Trophoblast cell (in vitro differentiated cells and primary cell): ENCODE measurements at regions not wholly inside any gene's neighbourhood (a gene's known extent, or its start where the extent isn't known, plus 50 kb on each side); places are given as distances from the start of the nearest gene placed in this dataset.

Experiments used
- DNase-seq, 2 donors: peaks; one replicate each; pipeline ENCODE4 v3.0.0-alpha.2; 2016
- H2AFZ ChIP-seq: 2 replicates; pipeline ENCODE4 v1.6.1; 2013; ENCODE audit warnings: low read length, moderate library complexity, mild to moderate bottlenecking; ENCODE audit not compliant: insufficient read depth, poor library complexity
- H2AK5ac ChIP-seq: 2 replicates; pipeline ENCODE4 v1.6.1; 2013; ENCODE audit warnings: mild to moderate bottlenecking, low read length
- H2BK120ac ChIP-seq: 2 replicates; pipeline ENCODE4 v1.6.1; 2013; ENCODE audit warnings: low read length, mild to moderate bottlenecking, moderate library complexity; ENCODE audit not compliant: insufficient read depth, poor library complexity
- H2BK12ac ChIP-seq: 2 replicates; pipeline ENCODE4 v1.6.1; 2013; ENCODE audit warnings: mild to moderate bottlenecking, low read length, moderate library complexity
- H2BK5ac ChIP-seq: 2 replicates; pipeline ENCODE4 v1.6.1; 2013; ENCODE audit warnings: low read length, low read depth, moderate library complexity, mild to moderate bottlenecking; ENCODE audit not compliant: poor library complexity
- H3K14ac ChIP-seq: 2 replicates; pipeline ENCODE4 v1.6.1; 2013; ENCODE audit warnings: mild to moderate bottlenecking, low read length
- H3K18ac ChIP-seq: 2 replicates; pipeline ENCODE4 v1.6.1; 2013; ENCODE audit warnings: mild to moderate bottlenecking, low read length
- H3K23ac ChIP-seq: 2 replicates; pipeline ENCODE4 v1.6.1; 2013; ENCODE audit warnings: low read length
- H3K27ac ChIP-seq: 2 replicates; pipeline ENCODE4 v1.5.1; 2013; ENCODE audit warnings: low read depth, mild to moderate bottlenecking, inconsistent platforms, low read length, moderate library complexity
- H3K27me3 ChIP-seq: 2 replicates; pipeline ENCODE4 v1.6.1; 2013; ENCODE audit warnings: inconsistent platforms, mild to moderate bottlenecking, low read length, moderate library complexity; ENCODE audit not compliant: insufficient read depth
- H3K36me3 ChIP-seq, 2 experiments: 1 replicate in 1 of 2; 2 replicates in 1 of 2; pipeline ENCODE4 v1.6.1; 2013; ENCODE audit warnings: low read length in 2 of 2, mild to moderate bottlenecking in 2 of 2, moderate library complexity in 1 of 2; ENCODE audit not compliant: insufficient read depth in 2 of 2, control insufficient read depth in 1 of 2
- H3K4ac ChIP-seq: 2 replicates; pipeline ENCODE4 v1.6.1; 2013; ENCODE audit warnings: low read depth, mild to moderate bottlenecking, low read length, moderate library complexity
- H3K4me1 ChIP-seq, 2 experiments: 1 replicate in 1 of 2; 2 replicates in 1 of 2; pipeline ENCODE4 v1.6.1; 2013; ENCODE audit warnings: low read length in 2 of 2, mild to moderate bottlenecking in 2 of 2, moderate library complexity in 1 of 2; ENCODE audit not compliant: insufficient read depth in 2 of 2, control insufficient read depth in 1 of 2
- H3K4me2 ChIP-seq: 2 replicates; pipeline ENCODE4 v1.6.1; 2013; ENCODE audit warnings: inconsistent platforms, mild to moderate bottlenecking, low read length, moderate library complexity
- H3K4me3 ChIP-seq: 2 replicates; pipeline ENCODE4 v1.5.1; 2013; ENCODE audit warnings: mild to moderate bottlenecking, low read depth, low read length, inconsistent platforms
- H3K79me1 ChIP-seq: one replicate; pipeline ENCODE4 v1.6.1; 2013; ENCODE audit warnings: low read length
- H3K79me2 ChIP-seq: 2 replicates; pipeline ENCODE4 v1.6.1; 2013; ENCODE audit warnings: low read length, mild to moderate bottlenecking; ENCODE audit not compliant: control insufficient read depth, insufficient read depth, poor library complexity
- H3K9ac ChIP-seq: 2 replicates; pipeline ENCODE4 v1.6.1; 2013; ENCODE audit warnings: mild to moderate bottlenecking, low read length
- H3K9me3 ChIP-seq: 2 replicates; pipeline ENCODE4 v1.6.1; 2013; ENCODE audit warnings: low read depth, mild to moderate bottlenecking, control low read depth, inconsistent platforms, low read length; ENCODE audit not compliant: insufficient read depth
- H4K12ac ChIP-seq: 2 replicates; pipeline ENCODE4 v1.6.1; 2013; ENCODE audit warnings: low read depth, mild to moderate bottlenecking, low read length, moderate library complexity
- H4K8ac ChIP-seq: 2 replicates; pipeline ENCODE4 v1.6.1; 2013; ENCODE audit warnings: low read depth, mild to moderate bottlenecking, low read length, moderate library complexity
- H4K91ac ChIP-seq: one replicate; pipeline ENCODE4 v1.6.1; 2013; ENCODE audit warnings: low read depth, mild to moderate bottlenecking, low read length, moderate library complexity
- WGBS: extraction: QIAGEN DNeasy Blood & Tissue Kit; methylation state at CpG from one replicate; pipeline ENCODE4 v1.1.7; 2013; ENCODE audit warnings: missing lambda C conversion rate; ENCODE audit not compliant: insufficient read length, insufficient coverage; ENCODE audit errors: extremely low coverage; 5-methylcytosine and 5-hydroxymethylcytosine counted together

DNA sequence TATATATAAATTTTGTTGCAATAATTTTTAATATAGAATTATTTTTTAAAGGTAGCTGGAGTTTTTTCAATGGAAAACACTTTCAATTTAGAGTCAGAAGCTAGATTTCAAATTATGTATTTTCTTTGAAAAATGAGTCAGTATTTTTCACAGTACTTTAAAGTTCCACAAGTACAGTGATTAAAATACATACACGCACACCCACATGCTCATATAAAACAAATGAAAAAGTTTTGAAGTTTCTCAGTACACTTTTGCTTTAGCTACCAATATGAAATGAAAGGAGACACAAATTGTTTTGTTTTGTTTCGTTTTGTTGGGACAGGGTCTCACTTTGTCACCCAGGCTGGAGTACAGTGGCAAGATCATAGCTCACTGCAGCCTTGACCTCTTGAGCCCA, 98.6 kb downstream of the CYB561 start:
- Histone ChIP-seq H3K4me3 (no peak overlapping the region), H3K4me1 (no peaks in the 10 kb centered on the region), H4K12ac (no peak overlapping the region), H3K4me2 (no peak overlapping the region), H3K9ac (no peak overlapping the region), H3K79me2 (no peaks in the 10 kb centered on the region), H3K36me3 (peaks cover 12 to 20% of the 10 kb centered on the region in 2 experiments), H3K27ac (no peak overlapping the region), H3K18ac (no peak overlapping the region), H3K79me1 (no peaks in the 10 kb centered on the region), H2AK5ac (no peak overlapping the region), H2BK12ac (no peak overlapping the region), H2AFZ (no peak overlapping the region), H3K23ac (no peak overlapping the region), H3K9me3 (no peaks in the 10 kb centered on the region), H3K27me3 (no peaks in the 10 kb centered on the region), H2BK5ac (no peak overlapping the region), H2BK120ac (no peak overlapping the region), H3K4ac (no peak overlapping the region), H3K14ac (no peak overlapping the region), H4K8ac (no peak overlapping the region), H4K91ac (no peak overlapping the region)
- WGBS = no CpG with 5 or more reads among the region's 2 CpGs
- DNase-seq = no peak

- Histone ChIP-seq H2BK5ac (no peak overlapping the region), H3K4me1 (no peaks in the 10 kb centered on the region), H2AK5ac (no peak overlapping the region), H2BK12ac (no peak overlapping the region), H3K4me2 (no peak overlapping the region), H2AFZ (no peak overlapping the region), H3K4me3 (no peak overlapping the region), H3K79me2 (no peaks in the 10 kb centered on the region), H4K8ac (no peak overlapping the region), H3K18ac (no peak overlapping the region), H3K14ac (no peak overlapping the region), H3K9me3 (no peaks in the 10 kb centered on the region), H2BK120ac (no peak overlapping the region), H3K27me3 (no peaks in the 10 kb centered on the region), H3K79me1 (no peaks in the 10 kb centered on the region), H3K36me3 (peaks cover 7 to 13% of the 10 kb centered on the region in 2 experiments), H3K23ac (no peak overlapping the region), H3K4ac (no peak overlapping the region), H4K91ac (no peak overlapping the region), H3K9ac (no peak overlapping the region), H3K27ac (no peak overlapping the region), H4K12ac (no peak overlapping the region)
- DNase-seq = no peak
- WGBS = no CpG with 5 or more reads among the region's 3 CpGs
These were observed 96.6 kb downstream of the CYB561 start for GRCh38 chr17:63349478-63350000.

GRCh38 chr17:63350364-63350763, 95.7 kb downstream of the CYB561 start:
- no peak for DNase-seq
- WGBS = no CpG with 5 or more reads among the region's 4 CpGs
- no peak overlapping the region for H3K23ac ChIP-seq

DNA sequence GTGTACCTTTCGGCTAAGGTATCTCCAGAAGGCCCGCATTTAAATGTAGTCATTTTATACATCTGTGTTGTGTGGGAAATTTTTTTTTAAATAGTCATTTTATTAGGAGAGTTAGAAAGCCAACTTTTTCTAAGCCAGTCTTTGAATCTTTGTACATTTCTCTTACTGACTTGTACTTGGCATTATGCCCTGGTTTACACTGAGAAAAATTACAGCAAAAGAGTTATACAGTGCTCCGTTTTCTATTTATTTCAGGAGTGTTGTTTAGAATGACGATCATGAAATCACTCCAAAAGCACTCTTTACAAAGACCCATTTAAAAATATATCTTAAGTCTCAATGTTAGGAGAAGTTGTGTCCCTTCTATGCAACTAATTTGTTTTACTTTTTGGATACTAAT, 91.8 kb downstream of the CYB561 start:
- no peak overlapping the region for H3K4ac ChIP-seq
- H4K8ac ChIP-seq = no peak overlapping the region
- no peaks in the 10 kb centered on the region for H3K79me1 ChIP-seq
- H2BK5ac ChIP-seq = no peak overlapping the region
- no peaks in the 10 kb centered on the region for H3K27me3 ChIP-seq
- H3K36me3 ChIP-seq = peaks cover 5 to 19% of the 10 kb centered on the region in 2 experiments
- no peak overlapping the region for H2AFZ ChIP-seq
- no peak overlapping the region for H2AK5ac ChIP-seq
- no peak overlapping the region for H3K18ac ChIP-seq
- no peaks in the 10 kb centered on the region for H3K4me1 ChIP-seq
- WGBS = no CpG with 5 or more reads among the region's 4 CpGs
- H3K4me3 ChIP-seq = no peak overlapping the region
- H2BK120ac ChIP-seq = no peak overlapping the region
- no peak overlapping the region for H3K9ac ChIP-seq
- no peak overlapping the region for H3K14ac ChIP-seq
- H3K23ac ChIP-seq = no peak overlapping the region
- H3K9me3 ChIP-seq = no peaks in the 10 kb centered on the region
- H2BK12ac ChIP-seq = no peak overlapping the region
- no peak overlapping the region for H3K4me2 ChIP-seq
- no peaks in the 10 kb centered on the region for H3K79me2 ChIP-seq
- no peak overlapping the region for H3K27ac ChIP-seq
- no peak for DNase-seq
- H4K12ac ChIP-seq = no peak overlapping the region
- H4K91ac ChIP-seq = no peak overlapping the region

More at GRCh38 chr17:63350364-63350763, 95.7 kb downstream of the CYB561 start:
- H2BK12ac ChIP-seq = no peak overlapping the region
- no peaks in the 10 kb centered on the region for H3K9me3 ChIP-seq
- H3K14ac ChIP-seq = no peak overlapping the region
- H2BK5ac ChIP-seq = no peak overlapping the region
- H3K79me1 ChIP-seq = no peaks in the 10 kb centered on the region
- H3K36me3 ChIP-seq = peaks cover 9 to 16% of the 10 kb centered on the region in 2 experiments
- H2AK5ac ChIP-seq = no peak overlapping the region
- H4K8ac ChIP-seq = no peak overlapping the region
- H3K79me2 ChIP-seq = no peaks in the 10 kb centered on the region
- H4K91ac ChIP-seq = no peak overlapping the region
- no peak overlapping the region for H3K4me2 ChIP-seq
- H3K4me3 ChIP-seq = no peak overlapping the region
- H2AFZ ChIP-seq = no peak overlapping the region
- H3K27ac ChIP-seq = no peak overlapping the region
- H3K4ac ChIP-seq = no peak overlapping the region
- H3K4me1 ChIP-seq = no peaks in the 10 kb centered on the region
- H3K27me3 ChIP-seq = no peaks in the 10 kb centered on the region
- no peak overlapping the region for H2BK120ac ChIP-seq
- H4K12ac ChIP-seq = no peak overlapping the region
- H3K9ac ChIP-seq = no peak overlapping the region
- H3K18ac ChIP-seq = no peak overlapping the region
